Loucy (cell line): ENCODE measurements at regions not wholly inside any gene's neighbourhood (a gene's known extent, or its start where the extent isn't known, plus 50 kb on each side); places are given as distances from the start of the nearest gene placed in this dataset.

ENCODE experiments used
- H2AFZ ChIP-seq: fragments of 200-600 bp; sonication (generic); 2 replicates; pipeline ENCODE4 v1.6.0; 2016; ENCODE audit warnings: antibody characterized with exemption, mild to moderate bottlenecking, low read length, moderate library complexity
- H3F3A ChIP-seq: fragments of 200-600 bp; 2 replicates; pipeline ENCODE4 v1.6.0; 2016; ENCODE audit warnings: antibody characterized with exemption, low read depth, mild to moderate bottlenecking
- H3K27me3 ChIP-seq: fragments of 200-600 bp; sonication (generic); 2 replicates; pipeline ENCODE4 v1.6.1; 2014; ENCODE audit warnings: low read length, mild to moderate bottlenecking; ENCODE audit not compliant: insufficient read depth, poor library complexity, severe bottlenecking
- H3K36me3 ChIP-seq: fragments of 200-600 bp; sonication (generic); 2 replicates; pipeline ENCODE4 v1.6.1; 2016; ENCODE audit warnings: low read length; ENCODE audit not compliant: insufficient read depth
- H3K4me1 ChIP-seq: fragments of 200-600 bp; sonication (generic); 2 replicates; pipeline ENCODE4 v1.5.1; 2014; ENCODE audit warnings: low read length, mild to moderate bottlenecking; ENCODE audit not compliant: insufficient read depth, poor library complexity, severe bottlenecking
- H3K4me2 ChIP-seq: fragments of 200-600 bp; sonication (generic); 2 replicates; pipeline ENCODE4 v1.6.0; 2014; ENCODE audit warnings: antibody characterized with exemption, low read length, low read depth, mild to moderate bottlenecking; ENCODE audit not compliant: poor library complexity, severe bottlenecking
- H3K4me3 ChIP-seq: fragments of 200-600 bp; sonication (generic); 2 replicates; pipeline ENCODE4 v1.5.1; 2014; ENCODE audit warnings: low read length, mild to moderate bottlenecking, mixed read lengths; ENCODE audit not compliant: poor library complexity, severe bottlenecking
- H3K79me2 ChIP-seq: fragments of 200-600 bp; sonication (generic); 2 replicates; pipeline ENCODE4 v1.6.1; 2014; ENCODE audit warnings: low read length; ENCODE audit not compliant: insufficient read depth
- H3K9ac ChIP-seq: fragments of 200-600 bp; sonication (generic); 2 replicates; pipeline ENCODE4 v1.6.0; 2014; ENCODE audit warnings: mild to moderate bottlenecking, low read depth, low read length, moderate library complexity; ENCODE audit not compliant: poor library complexity, severe bottlenecking
- H3K9me2 ChIP-seq: fragments of 200-600 bp; sonication (generic); replicated peaks from 2 replicates; pipeline ENCODE4 v1.6.1; 2016; ENCODE audit warnings: low read depth, low read length, mixed read lengths
- H3K9me3 ChIP-seq: fragments of 200-600 bp; sonication (generic); 2 replicates; pipeline ENCODE4 v1.6.1; 2014; ENCODE audit warnings: mild to moderate bottlenecking, antibody characterized with exemption, low read length, low read depth; ENCODE audit not compliant: insufficient read depth
- H4K20me1 ChIP-seq: fragments of 200-600 bp; sonication (generic); 2 replicates; pipeline ENCODE4 v1.6.0; 2014; ENCODE audit warnings: antibody characterized with exemption, low read length, mild to moderate bottlenecking; ENCODE audit not compliant: insufficient read depth, poor library complexity, severe bottlenecking
- EZH2phosphoT487 ChIP-seq: fragments of 200-600 bp; IDR thresholded peaks from 2 replicates; pipeline ENCODE4 v1.6.1; 2018; ENCODE audit warnings: antibody characterized with exemption, mild to moderate bottlenecking, moderate library complexity, borderline replicate concordance
- TF ChIP-seq, protein P1 (sequence below): fragments of 200-600 bp; sonication (generic); conservative IDR thresholded peaks from 2 replicates; pipeline ENCODE4 v1.5.1; 2014; ENCODE audit warnings: mild to moderate bottlenecking, antibody characterized with exemption, low read length

DNA sequence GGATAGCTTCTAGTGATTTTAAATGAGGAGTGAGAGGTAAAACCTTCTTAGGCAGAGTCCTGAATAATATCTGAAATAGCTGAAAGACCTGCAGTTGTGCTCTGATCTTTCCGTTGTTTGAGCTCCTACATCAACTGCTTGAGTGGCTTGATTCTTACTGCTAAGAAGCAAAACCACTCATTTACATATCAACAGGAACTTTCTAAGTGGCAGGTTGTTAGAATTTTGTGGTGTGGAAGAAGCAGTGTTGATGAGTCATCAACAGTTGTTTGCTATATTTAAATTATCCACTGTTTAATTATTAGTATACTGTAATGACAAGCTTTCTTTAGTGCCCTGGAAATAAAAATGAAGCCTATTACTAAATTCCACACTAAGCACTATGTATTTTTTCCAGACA is 689.5 kb downstream of the DNAJB9 start:
- Histone ChIP-seq H3F3A (no peaks in the 10 kb centered on the region), H3K9ac (no peak overlapping the region), H3K4me1 (no peaks in the 10 kb centered on the region), H3K36me3 (no peaks in the 10 kb centered on the region), H2AFZ (no peak overlapping the region), H3K4me2 (no peak overlapping the region), H3K27me3 (no peaks in the 10 kb centered on the region), H3K4me3 (no peak overlapping the region), H3K9me3 (no peaks in the 10 kb centered on the region; the same call in 1 of the 2 replicates), H3K79me2 (no peaks in the 10 kb centered on the region), H3K9me2 (no peaks in the 10 kb centered on the region), H4K20me1 (no peaks in the 10 kb centered on the region)
- no peak for TF ChIP-seq EZH2phosphoT487
- TF ChIP-seq, protein P1, sequence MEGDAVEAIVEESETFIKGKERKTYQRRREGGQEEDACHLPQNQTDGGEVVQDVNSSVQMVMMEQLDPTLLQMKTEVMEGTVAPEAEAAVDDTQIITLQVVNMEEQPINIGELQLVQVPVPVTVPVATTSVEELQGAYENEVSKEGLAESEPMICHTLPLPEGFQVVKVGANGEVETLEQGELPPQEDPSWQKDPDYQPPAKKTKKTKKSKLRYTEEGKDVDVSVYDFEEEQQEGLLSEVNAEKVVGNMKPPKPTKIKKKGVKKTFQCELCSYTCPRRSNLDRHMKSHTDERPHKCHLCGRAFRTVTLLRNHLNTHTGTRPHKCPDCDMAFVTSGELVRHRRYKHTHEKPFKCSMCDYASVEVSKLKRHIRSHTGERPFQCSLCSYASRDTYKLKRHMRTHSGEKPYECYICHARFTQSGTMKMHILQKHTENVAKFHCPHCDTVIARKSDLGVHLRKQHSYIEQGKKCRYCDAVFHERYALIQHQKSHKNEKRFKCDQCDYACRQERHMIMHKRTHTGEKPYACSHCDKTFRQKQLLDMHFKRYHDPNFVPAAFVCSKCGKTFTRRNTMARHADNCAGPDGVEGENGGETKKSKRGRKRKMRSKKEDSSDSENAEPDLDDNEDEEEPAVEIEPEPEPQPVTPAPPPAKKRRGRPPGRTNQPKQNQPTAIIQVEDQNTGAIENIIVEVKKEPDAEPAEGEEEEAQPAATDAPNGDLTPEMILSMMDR = no peak

DNA sequence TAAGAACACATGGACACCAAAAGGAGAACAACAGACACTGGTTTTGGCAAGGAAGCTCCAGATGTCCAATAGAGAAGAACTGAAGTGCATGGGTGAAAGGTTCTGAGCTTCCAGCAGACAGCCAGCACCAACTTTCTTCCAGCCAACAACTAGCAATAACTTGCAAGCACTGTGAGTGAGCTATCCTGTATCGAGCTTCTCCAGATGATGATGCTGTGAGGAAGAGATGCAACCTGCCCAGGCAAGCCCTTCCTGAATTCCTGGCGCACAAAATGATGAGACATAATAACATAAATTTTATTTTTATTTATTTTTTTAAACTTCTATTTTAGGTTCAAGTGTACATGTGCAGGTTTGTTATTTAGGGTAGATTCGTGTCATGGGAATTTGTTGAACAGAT is 692.1 kb downstream of the DNAJB9 start:
- Histone ChIP-seq H3K79me2 (no peaks in the 10 kb centered on the region), H3K4me1 (no peaks in the 10 kb centered on the region), H3K9me3 (no peaks in the 10 kb centered on the region; the same call in 1 of the 2 replicates), H3K27me3 (no peaks in the 10 kb centered on the region), H3K4me2 (no peak overlapping the region), H3K9me2 (no peaks in the 10 kb centered on the region), H3K9ac (no peak overlapping the region), H4K20me1 (no peaks in the 10 kb centered on the region), H2AFZ (no peak overlapping the region), H3K36me3 (no peaks in the 10 kb centered on the region), H3F3A (no peaks in the 10 kb centered on the region), H3K4me3 (no peak overlapping the region)
- TF ChIP-seq, protein P1 = no peak
- no peak for TF ChIP-seq EZH2phosphoT487

DNA sequence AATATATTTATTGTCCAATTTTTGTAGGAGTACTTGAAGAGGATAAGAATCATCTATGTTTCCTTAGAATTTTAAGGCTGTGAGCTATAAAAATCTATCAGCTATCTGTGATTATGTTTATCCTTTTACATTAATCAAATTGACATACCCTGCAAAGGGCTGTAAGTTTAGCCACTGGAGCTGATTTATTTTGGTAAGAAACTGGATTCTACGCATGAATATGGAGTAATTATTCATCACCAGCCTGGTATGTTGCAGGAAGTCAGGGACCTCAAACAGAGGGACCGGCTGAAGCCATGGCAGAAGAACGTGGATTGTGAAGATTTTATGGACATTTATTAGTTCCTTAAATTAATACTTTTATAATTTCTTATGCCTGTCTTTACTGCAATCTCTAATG is 696.9 kb downstream of the DNAJB9 start:
- H2AFZ ChIP-seq = no peak overlapping the region
- H3K9me2 ChIP-seq = no peaks in the 10 kb centered on the region
- H3K4me2 ChIP-seq = no peak overlapping the region
- no peaks in the 10 kb centered on the region for H3K36me3 ChIP-seq
- H3K9ac ChIP-seq = no peak overlapping the region
- no peaks in the 10 kb centered on the region for H3K79me2 ChIP-seq
- no peaks in the 10 kb centered on the region for H3K4me1 ChIP-seq
- H3F3A ChIP-seq = no peaks in the 10 kb centered on the region
- no peaks in the 10 kb centered on the region; the same call in 1 of the 2 replicates for H3K9me3 ChIP-seq
- TF ChIP-seq EZH2phosphoT487 = no peak
- TF ChIP-seq, protein P1 = no peak
- no peaks in the 10 kb centered on the region for H4K20me1 ChIP-seq
- H3K27me3 ChIP-seq = no peaks in the 10 kb centered on the region
- no peak overlapping the region for H3K4me3 ChIP-seq
